Breast epithelium (tissue), 4 donors: ENCODE measurements at regions not wholly inside any gene's neighbourhood (a gene's known extent, or its start where the extent isn't known, plus 50 kb on each side); places are given as distances from the start of the nearest gene placed in this dataset.

Experiments used
- DNase-seq, 2 donors: peaks; one replicate each; pipeline ENCODE4 v3.0.0-alpha.2; 2019; ENCODE audit warnings: low spot score in 2 of 2
- H3K27ac ChIP-seq, 2 donors: fragments of 200-600 bp; sonication (generic) in 1 of 2; one replicate each; pipeline ENCODE4 v1.5.1; 2016 to 2019; ENCODE audit warnings: mild to moderate bottlenecking in 1 of 2
- H3K27me3 ChIP-seq, 2 donors: fragments of 200-600 bp; sonication (generic) in 1 of 2; one replicate each; pipeline versions ENCODE4 v1.5.1 to v1.6.0; 2017 to 2019; ENCODE audit warnings: control low read depth in 1 of 2, mild to moderate bottlenecking in 1 of 2
- H3K36me3 ChIP-seq: fragments of 200-600 bp; one replicate; pipeline ENCODE4 v1.5.1; 2019
- H3K4me1 ChIP-seq, 2 donors: fragments of 200-600 bp; sonication (generic); one replicate each; pipeline ENCODE4 v1.5.1; 2016 to 2019; ENCODE audit warnings: control low read depth in 1 of 2
- H3K4me3 ChIP-seq, 3 donors: fragments of 200-600 bp; sonication (generic); 1 replicate in 2 of 3; 2 replicates in 1 of 3; pipeline ENCODE4 v1.5.1; 2016 to 2019; ENCODE audit warnings: mild to moderate bottlenecking in 3 of 3, moderate library complexity in 2 of 3
- H3K9me3 ChIP-seq, 2 donors: fragments of 200-600 bp; sonication (generic) in 1 of 2; one replicate each; pipeline ENCODE4 v1.5.1; 2016 to 2019; ENCODE audit warnings: control low read depth in 1 of 2
- CTCF ChIP-seq, 3 donors: fragments of 450-650 bp; IDR thresholded peaks; one replicate each; pipeline ENCODE4 v1.5.1; 2016 to 2017; ENCODE audit warnings: antibody characterized with exemption in 3 of 3, mild to moderate bottlenecking in 3 of 3, moderate library complexity in 3 of 3
- POLR2A ChIP-seq: fragments of 450-650 bp; IDR thresholded peaks from one replicate; pipeline ENCODE4 v1.6.1; 2016; ENCODE audit warnings: antibody characterized with exemption, mild to moderate bottlenecking, moderate library complexity
- POLR2AphosphoS5 ChIP-seq, 3 donors: sonication (generic); formaldehyde crosslinking; IDR thresholded peaks; one replicate each; pipeline ENCODE4 v1.6.1; 2017; ENCODE audit warnings: antibody characterized with exemption in 3 of 3
- intact Hi-C: fragments of 100-400 bp; cut with DNase I; formaldehyde crosslinking; loops from one replicate; pipeline ENCODE4 v1.15.1; 2023; ENCODE audit warnings: low total_unique reads

- TF ChIP-seq POLR2A, result no peak
- TF ChIP-seq CTCF (IDR thresholded peaks at IDR 0.05), result no peak
- no peak for TF ChIP-seq POLR2AphosphoS5 (IDR thresholded peaks at IDR 0.05)
- no peaks in the 10 kb centered on the region for H3K9me3 ChIP-seq
- H3K4me3 ChIP-seq, result no peak overlapping the region
- no peaks in the 10 kb centered on the region for H3K36me3 ChIP-seq
- intact Hi-C loops, result no loop called here
- no peak overlapping the region for H3K27ac ChIP-seq
- H3K27me3 ChIP-seq, result no peaks in the 10 kb centered on the region
- no peaks in the 10 kb centered on the region for H3K4me1 ChIP-seq
- DNase-seq, result no peak
Observed at GRCh38 chr2:22290909-22291473, 1094.0 kb upstream of the KLHL29 start.

DNA sequence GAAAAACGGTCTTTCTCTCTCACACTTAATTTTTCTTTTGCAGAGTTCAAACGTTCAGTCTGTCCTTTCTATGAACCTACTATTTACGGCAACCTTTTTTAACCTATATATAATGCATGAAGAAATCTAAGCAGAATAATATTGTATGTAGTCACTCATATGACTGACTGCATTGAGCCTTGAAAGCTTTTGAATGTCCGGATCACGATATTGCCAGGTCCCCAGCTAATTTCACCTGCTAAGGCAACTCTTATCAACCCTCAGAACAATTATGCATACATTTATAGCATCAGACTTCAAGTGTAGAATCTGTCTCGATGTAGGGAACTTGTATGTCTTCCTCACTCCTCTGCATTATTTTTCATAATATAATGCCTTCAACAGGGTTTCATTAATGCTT, 1083.8 kb upstream of the KLHL29 start:
- Histone ChIP-seq H3K27ac (no peak overlapping the region), H3K27me3 (no peaks in the 10 kb centered on the region), H3K9me3 (peaks cover 7 to 12% of the 10 kb centered on the region in 2 donors), H3K4me1 (no peaks in the 10 kb centered on the region), H3K4me3 (no peak overlapping the region), H3K36me3 (no peaks in the 10 kb centered on the region)
- TF ChIP-seq CTCF (IDR thresholded peaks at IDR 0.05) (no peak), POLR2AphosphoS5 (IDR thresholded peaks at IDR 0.05) (no peak)
- no peak for DNase-seq
- intact Hi-C loops, result no loop called here

- TF ChIP-seq POLR2AphosphoS5 (IDR thresholded peaks at IDR 0.05) (no peak), CTCF (IDR thresholded peaks at IDR 0.05) (no peak), POLR2A (no peak)
- Histone ChIP-seq H3K9me3 (peaks cover 0 to 29% of the 10 kb centered on the region in 2 donors), H3K27ac (no peak overlapping the region), H3K36me3 (no peaks in the 10 kb centered on the region), H3K4me3 (no peak overlapping the region), H3K4me1 (no peaks in the 10 kb centered on the region), H3K27me3 (no peaks in the 10 kb centered on the region)
- intact Hi-C loops, result no loop called here
- no peak for DNase-seq
Observed at GRCh38 chr2:22326250-22326649, 1058.7 kb upstream of the KLHL29 start.

DNA sequence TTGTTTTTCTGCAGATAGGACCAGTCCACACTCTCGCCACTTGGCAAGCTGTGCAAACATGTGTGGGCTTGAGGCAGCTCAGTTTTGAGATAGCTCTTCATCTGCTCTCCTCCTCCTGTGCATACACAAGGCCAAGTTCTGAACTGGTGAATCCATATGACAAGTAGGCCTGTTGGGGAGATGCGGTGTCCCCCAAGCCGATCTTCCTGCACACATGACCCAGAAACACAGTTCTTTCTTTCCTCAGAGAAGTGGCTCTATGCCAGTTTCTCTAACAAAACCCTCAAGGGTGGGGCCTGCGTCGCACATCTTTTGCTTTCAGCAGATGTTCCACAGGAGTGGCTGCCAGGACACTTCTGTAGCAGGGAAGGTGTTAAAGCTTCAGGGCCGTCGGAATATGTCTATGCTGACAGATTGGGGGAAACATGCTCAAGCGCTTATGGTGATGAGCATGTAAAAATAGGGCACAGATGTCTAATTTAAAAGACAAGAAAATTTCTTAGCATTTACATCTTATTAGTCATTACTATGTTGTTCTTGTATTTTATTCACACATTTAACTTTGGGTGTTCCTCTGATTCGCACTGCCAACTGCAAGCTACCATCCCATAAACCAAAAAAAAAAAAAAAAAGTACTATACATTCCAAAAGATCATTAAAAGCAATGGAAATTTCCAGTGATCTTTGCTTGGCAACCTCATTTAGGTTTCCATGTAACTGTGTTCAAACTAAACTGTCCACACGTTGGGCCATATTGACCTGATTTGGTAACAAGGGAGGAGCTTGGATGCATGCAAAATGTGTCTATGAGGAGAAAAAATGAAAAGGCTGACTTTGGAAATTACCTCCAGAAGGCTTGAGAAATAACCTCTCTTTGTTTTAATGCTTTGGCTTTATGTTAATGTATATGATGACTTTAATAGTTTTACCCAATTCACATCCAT, 1055.5 kb upstream of the KLHL29 start:
- intact Hi-C loops, result no loop called here
- Histone ChIP-seq H3K36me3 (no peaks in the 10 kb centered on the region), H3K4me3 (no peak overlapping the region)

More for the DNA sequence above, 1055.5 kb upstream of the KLHL29 start:
- H3K27ac ChIP-seq, result no peak overlapping the region
- no peaks in the 10 kb centered on the region for H3K4me1 ChIP-seq
- DNase-seq, result no peak
- TF ChIP-seq POLR2AphosphoS5 (IDR thresholded peaks at IDR 0.05), result no peak
- TF ChIP-seq POLR2A, result no peak
- TF ChIP-seq CTCF (IDR thresholded peaks at IDR 0.05), result no peak
- H3K27me3 ChIP-seq, result no peaks in the 10 kb centered on the region
- peaks cover 0 to 20% of the 10 kb centered on the region in 2 donors for H3K9me3 ChIP-seq
